ENCODE measurements at regions not wholly inside any gene's neighbourhood (a gene's known extent, or its start where the extent isn't known, plus 50 kb on each side); places are given as distances from the start of the nearest gene placed in this dataset.
A peak's percentile ranks its signal among the peaks of the same experiment; 100 is the strongest.

- no peak for DNase-seq (ENCODE audit: low spot score)
These were observed 398.4 kb downstream of the METTL4 start for GRCh38 chr18:2172881-2173280.

GRCh38 chr18:2173486-2173885 is 397.8 kb downstream of the METTL4 start:
- DNase-seq (ENCODE audit: low spot score): no peak

GRCh38 chr18:2178036-2178435 is 393.3 kb downstream of the METTL4 start:
- DNase-seq (ENCODE audit: low spot score): no peak

- no peak for DNase-seq (ENCODE audit: low spot score)
These were observed 391.7 kb downstream of the METTL4 start for GRCh38 chr18:2179498-2180183.

- no peak for DNase-seq (ENCODE audit: low spot score)
These were observed 390.7 kb downstream of the METTL4 start for GRCh38 chr18:2180586-2180985.

GRCh38 chr18:2183432-2183831 is 387.9 kb downstream of the METTL4 start:
- DNase-seq (ENCODE audit: low spot score): no peak

- no peak for DNase-seq (ENCODE audit: low spot score)
These were observed 384.3 kb downstream of the METTL4 start for GRCh38 chr18:2186967-2187366.

- DNase-seq (ENCODE audit: low spot score): no peak
These were observed 383.0 kb downstream of the METTL4 start for GRCh38 chr18:2188258-2188657.

GRCh38 chr18:2191180-2191790 is 380.0 kb downstream of the METTL4 start:
- no peak for DNase-seq (ENCODE audit: low spot score)

- no peak for DNase-seq (ENCODE audit: low spot score)
These were observed 378.7 kb downstream of the METTL4 start for GRCh38 chr18:2192562-2192961.

- DNase-seq (ENCODE audit: low spot score): no peak
These were observed 373.4 kb downstream of the METTL4 start for GRCh38 chr18:2197946-2198345.

- DNase-seq (ENCODE audit: low spot score): no peak
These were observed 372.2 kb downstream of the METTL4 start for GRCh38 chr18:2199060-2199459.

- no peak for DNase-seq (ENCODE audit: low spot score)
These were observed 370.2 kb downstream of the METTL4 start for GRCh38 chr18:2201036-2201600.

- no peak for DNase-seq (ENCODE audit: low spot score)
These were observed 366.6 kb downstream of the METTL4 start for GRCh38 chr18:2204736-2205135.

- peak; percentile 26 for DNase-seq (ENCODE audit: low spot score)
These were observed 364.0 kb downstream of the METTL4 start for GRCh38 chr18:2207294-2207693.

GRCh38 chr18:2212598-2213205 is 358.6 kb downstream of the METTL4 start:
- no peak for DNase-seq (ENCODE audit: low spot score)

GRCh38 chr18:2213905-2214304 is 357.4 kb downstream of the METTL4 start:
- DNase-seq (ENCODE audit: low spot score): no peak

- DNase-seq (ENCODE audit: low spot score): no peak
These were observed 353.9 kb downstream of the METTL4 start for GRCh38 chr18:2217356-2217755.

GRCh38 chr18:2218101-2218500 is 353.2 kb downstream of the METTL4 start:
- DNase-seq (ENCODE audit: low spot score): no peak

- no peak for DNase-seq (ENCODE audit: low spot score)
These were observed 351.6 kb downstream of the METTL4 start for GRCh38 chr18:2219706-2220105.

- DNase-seq (ENCODE audit: low spot score): no peak
These were observed 348.8 kb downstream of the METTL4 start for GRCh38 chr18:2222270-2223185.

GRCh38 chr18:2223449-2223848 is 347.9 kb downstream of the METTL4 start:
- DNase-seq (ENCODE audit: low spot score): no peak

Measured in HuH-7.5 (cell line).